ENCODE measurements at regions not wholly inside any gene's neighbourhood (a gene's known extent, or its start where the extent isn't known, plus 50 kb on each side); places are given as distances from the start of the nearest gene placed in this dataset.

DNA sequence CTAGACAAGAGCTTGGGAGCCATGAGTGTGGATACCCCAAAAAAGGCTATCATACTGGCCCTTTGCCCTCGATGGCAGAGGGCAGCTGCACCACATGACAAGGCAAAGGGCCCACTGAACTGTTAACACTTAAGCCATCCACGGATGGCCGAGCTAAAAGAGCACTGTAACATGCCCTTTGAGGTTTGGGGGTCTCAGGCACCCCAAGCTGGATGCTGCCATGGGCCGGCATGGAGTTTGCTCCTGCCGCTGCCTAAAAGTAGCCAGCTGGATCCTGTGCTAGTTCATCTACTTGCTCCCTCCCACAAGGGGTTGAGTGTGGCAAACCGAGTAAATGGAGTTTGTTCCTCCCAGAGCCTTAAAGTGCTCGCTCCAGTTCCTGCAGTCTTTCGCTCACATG lies 383.2 kb upstream of the LRRC4C start:
- no peaks in the 10 kb centered on the region for H3K36me3 Mint-ChIP-seq (ENCODE audit: low read depth)
- no peak for DNase-seq (ENCODE audit: low spot score)
- intact Hi-C loops (cut with micrococcal nuclease), result no loop called here

GRCh38 chr11:41845066-41845465 lies 385.6 kb upstream of the LRRC4C start:
- no peaks in the 10 kb centered on the region for H3K36me3 Mint-ChIP-seq (ENCODE audit: low read depth)
- no peak for DNase-seq (ENCODE audit: low spot score)
- intact Hi-C loops (cut with micrococcal nuclease), result no loop called here
- H3K27ac Mint-ChIP-seq, result no peak overlapping the region
- peaks cover 18% of the 10 kb centered on the region for H3K9me3 Mint-ChIP-seq
- H3K4me3 Mint-ChIP-seq, result no peak overlapping the region
- H3K4me1 Mint-ChIP-seq (ENCODE audit: low read depth), result no peaks in the 10 kb centered on the region
- H3K27me3 Mint-ChIP-seq (ENCODE audit: insufficient read depth), result no peaks in the 10 kb centered on the region

More for the DNA sequence above, 383.2 kb upstream of the LRRC4C start:
- H3K4me3 Mint-ChIP-seq, result no peak overlapping the region
- H3K27me3 Mint-ChIP-seq (ENCODE audit: insufficient read depth), result no peaks in the 10 kb centered on the region
- H3K27ac Mint-ChIP-seq, result no peak overlapping the region
- H3K9me3 Mint-ChIP-seq, result peaks cover 14% of the 10 kb centered on the region
- H3K4me1 Mint-ChIP-seq (ENCODE audit: low read depth), result no peaks in the 10 kb centered on the region

- H3K9me3 Mint-ChIP-seq, result peaks cover 20% of the 10 kb centered on the region
- no peak overlapping the region for H3K27ac Mint-ChIP-seq
- H3K36me3 Mint-ChIP-seq (ENCODE audit: low read depth), result no peaks in the 10 kb centered on the region
- no peaks in the 10 kb centered on the region for H3K27me3 Mint-ChIP-seq (ENCODE audit: insufficient read depth)
- intact Hi-C loops (cut with micrococcal nuclease), result no loop called here
- no peak overlapping the region for H3K4me3 Mint-ChIP-seq
- DNase-seq (ENCODE audit: low spot score), result no peak
- no peaks in the 10 kb centered on the region for H3K4me1 Mint-ChIP-seq (ENCODE audit: low read depth)
These were observed 388.9 kb upstream of the LRRC4C start for GRCh38 chr11:41848349-41848748.

GRCh38 chr11:41849250-41849649 lies 389.8 kb upstream of the LRRC4C start:
- Mint-ChIP-seq H3K9me3 (peaks cover 20% of the 10 kb centered on the region), H3K36me3 (ENCODE audit: low read depth) (no peaks in the 10 kb centered on the region), H3K27me3 (ENCODE audit: insufficient read depth) (no peaks in the 10 kb centered on the region), H3K4me1 (ENCODE audit: low read depth) (no peaks in the 10 kb centered on the region), H3K4me3 (no peak overlapping the region), H3K27ac (no peak overlapping the region)
- no peak for DNase-seq (ENCODE audit: low spot score)
- intact Hi-C loops (cut with micrococcal nuclease), result no loop called here

- no peak for DNase-seq (ENCODE audit: low spot score)
- H3K4me1 Mint-ChIP-seq (ENCODE audit: low read depth), result no peaks in the 10 kb centered on the region
- intact Hi-C loops (cut with micrococcal nuclease), result no loop called here
- no peaks in the 10 kb centered on the region for H3K27me3 Mint-ChIP-seq (ENCODE audit: insufficient read depth)
- no peaks in the 10 kb centered on the region for H3K36me3 Mint-ChIP-seq (ENCODE audit: low read depth)
- H3K4me3 Mint-ChIP-seq, result no peak overlapping the region
- no peak overlapping the region for H3K27ac Mint-ChIP-seq
- peaks cover 20% of the 10 kb centered on the region for H3K9me3 Mint-ChIP-seq
These were observed 392.3 kb upstream of the LRRC4C start for GRCh38 chr11:41851743-41852142.

DNA sequence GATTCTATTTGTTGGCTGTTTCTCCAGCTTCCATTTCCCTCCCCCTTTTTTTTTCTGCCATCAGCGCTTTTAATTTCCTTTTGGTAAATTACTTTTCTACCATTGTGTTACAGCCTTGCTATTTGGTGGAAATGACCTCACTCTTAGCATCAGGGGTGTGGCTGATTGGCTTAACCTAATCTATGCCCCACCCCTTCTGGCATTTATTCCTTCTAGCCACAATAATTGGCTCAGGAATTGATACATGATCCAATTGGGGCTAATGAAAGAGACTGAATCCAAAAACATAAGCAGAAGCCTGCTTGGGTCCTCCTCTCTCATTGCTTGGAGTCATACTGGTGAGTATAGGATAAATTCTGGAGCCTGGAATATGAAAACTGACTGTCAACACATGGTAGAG lies 402.4 kb upstream of the LRRC4C start:
- Mint-ChIP-seq H3K4me3 (no peak overlapping the region), H3K27me3 (ENCODE audit: insufficient read depth) (no peaks in the 10 kb centered on the region), H3K27ac (no peak overlapping the region), H3K9me3 (peaks cover 4% of the 10 kb centered on the region), H3K36me3 (ENCODE audit: low read depth) (no peaks in the 10 kb centered on the region), H3K4me1 (ENCODE audit: low read depth) (no peaks in the 10 kb centered on the region)
- intact Hi-C loops (cut with micrococcal nuclease), result no loop called here
- DNase-seq (ENCODE audit: low spot score), result no peak

- no peak for DNase-seq (ENCODE audit: low spot score)
- Mint-ChIP-seq H3K4me3 (no peak overlapping the region), H3K27me3 (ENCODE audit: insufficient read depth) (no peaks in the 10 kb centered on the region), H3K9me3 (peaks cover 5% of the 10 kb centered on the region), H3K4me1 (ENCODE audit: low read depth) (no peaks in the 10 kb centered on the region), H3K36me3 (ENCODE audit: low read depth) (no peaks in the 10 kb centered on the region), H3K27ac (no peak overlapping the region)
- intact Hi-C loops (cut with micrococcal nuclease), result no loop called here
These were observed 407.1 kb upstream of the LRRC4C start for GRCh38 chr11:41866525-41866924.

- Mint-ChIP-seq H3K4me1 (ENCODE audit: low read depth) (no peaks in the 10 kb centered on the region), H3K27ac (no peak overlapping the region), H3K9me3 (peaks cover 15% of the 10 kb centered on the region), H3K36me3 (ENCODE audit: low read depth) (no peaks in the 10 kb centered on the region), H3K27me3 (ENCODE audit: insufficient read depth) (no peaks in the 10 kb centered on the region), H3K4me3 (no peak overlapping the region)
- intact Hi-C loops (cut with micrococcal nuclease), result no loop called here
- DNase-seq (ENCODE audit: low spot score), result no peak
These were observed 409.2 kb upstream of the LRRC4C start for GRCh38 chr11:41868606-41869005.

GRCh38 chr11:41872426-41872825 lies 413.0 kb upstream of the LRRC4C start:
- Mint-ChIP-seq H3K4me3 (no peak overlapping the region), H3K4me1 (ENCODE audit: low read depth) (no peaks in the 10 kb centered on the region), H3K9me3 (peaks cover 13% of the 10 kb centered on the region), H3K27ac (no peak overlapping the region), H3K36me3 (ENCODE audit: low read depth) (no peaks in the 10 kb centered on the region), H3K27me3 (ENCODE audit: insufficient read depth) (no peaks in the 10 kb centered on the region)
- intact Hi-C loops (cut with micrococcal nuclease), result no loop called here
- no peak for DNase-seq (ENCODE audit: low spot score)

- Mint-ChIP-seq H3K9me3 (peaks cover 15% of the 10 kb centered on the region), H3K4me1 (ENCODE audit: low read depth) (no peaks in the 10 kb centered on the region), H3K27ac (no peak overlapping the region), H3K36me3 (ENCODE audit: low read depth) (no peaks in the 10 kb centered on the region), H3K4me3 (no peak overlapping the region), H3K27me3 (ENCODE audit: insufficient read depth) (no peaks in the 10 kb centered on the region)
- intact Hi-C loops (cut with micrococcal nuclease), result no loop called here
- no peak for DNase-seq (ENCODE audit: low spot score)
These were observed 413.4 kb upstream of the LRRC4C start for GRCh38 chr11:41872870-41873269.

DNA sequence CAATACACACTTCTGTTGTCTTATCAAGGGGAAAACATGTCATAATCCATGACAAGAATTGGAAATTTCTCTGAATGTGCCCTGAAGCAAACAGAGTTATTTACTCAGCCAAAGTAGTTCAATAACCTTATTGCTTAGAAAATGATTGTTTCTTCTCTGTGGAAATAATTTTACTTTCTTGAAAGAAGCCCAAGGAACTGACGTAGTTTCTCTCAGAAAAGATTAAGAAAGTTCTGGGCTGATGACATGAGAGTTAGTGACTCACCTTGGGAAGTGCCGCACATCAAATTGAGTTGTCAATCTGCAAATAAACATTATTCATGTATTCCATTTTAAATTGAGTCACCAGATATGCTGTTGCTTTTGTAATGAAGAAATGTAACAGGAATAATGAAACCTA lies 418.6 kb upstream of the LRRC4C start:
- Mint-ChIP-seq H3K9me3 (peaks cover 12% of the 10 kb centered on the region), H3K27me3 (ENCODE audit: insufficient read depth) (no peaks in the 10 kb centered on the region), H3K4me3 (no peak overlapping the region), H3K36me3 (ENCODE audit: low read depth) (no peaks in the 10 kb centered on the region), H3K27ac (no peak overlapping the region), H3K4me1 (ENCODE audit: low read depth) (no peaks in the 10 kb centered on the region)
- no peak for DNase-seq (ENCODE audit: low spot score)
- intact Hi-C loops (cut with micrococcal nuclease), result no loop called here

GRCh38 chr11:41879214-41879613 lies 419.8 kb upstream of the LRRC4C start:
- DNase-seq (ENCODE audit: low spot score), result no peak
- intact Hi-C loops (cut with micrococcal nuclease), result no loop called here
- Mint-ChIP-seq H3K27me3 (ENCODE audit: insufficient read depth) (no peaks in the 10 kb centered on the region), H3K27ac (no peak overlapping the region), H3K36me3 (ENCODE audit: low read depth) (no peaks in the 10 kb centered on the region), H3K4me3 (no peak overlapping the region), H3K9me3 (peaks cover 19% of the 10 kb centered on the region), H3K4me1 (ENCODE audit: low read depth) (no peaks in the 10 kb centered on the region)

DNA sequence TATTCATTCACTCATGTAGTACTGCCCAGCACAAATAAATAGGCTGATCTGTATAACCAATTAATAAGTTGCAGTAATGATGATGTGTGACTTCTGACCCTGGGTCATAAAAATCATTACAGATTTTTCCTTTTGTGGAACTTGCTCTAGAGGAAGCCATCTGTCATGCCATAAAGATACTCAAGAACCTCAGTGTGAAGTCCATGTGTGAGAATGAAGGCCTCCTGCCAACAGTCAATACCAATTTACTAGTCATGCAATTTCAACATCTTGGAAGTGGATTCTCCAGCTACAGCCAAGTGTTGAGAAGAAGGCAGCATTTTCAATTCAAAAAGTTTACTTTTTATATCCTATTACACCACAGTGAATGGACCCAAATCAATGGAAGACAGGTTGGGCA lies 435.6 kb upstream of the LRRC4C start:
- DNase-seq (ENCODE audit: low spot score), result no peak
- Mint-ChIP-seq H3K4me3 (no peak overlapping the region), H3K27me3 (ENCODE audit: insufficient read depth) (no peaks in the 10 kb centered on the region), H3K27ac (no peak overlapping the region), H3K9me3 (no peaks in the 10 kb centered on the region), H3K36me3 (ENCODE audit: low read depth) (no peaks in the 10 kb centered on the region), H3K4me1 (ENCODE audit: low read depth) (no peaks in the 10 kb centered on the region)
- intact Hi-C loops (cut with micrococcal nuclease), result no loop called here

DNA sequence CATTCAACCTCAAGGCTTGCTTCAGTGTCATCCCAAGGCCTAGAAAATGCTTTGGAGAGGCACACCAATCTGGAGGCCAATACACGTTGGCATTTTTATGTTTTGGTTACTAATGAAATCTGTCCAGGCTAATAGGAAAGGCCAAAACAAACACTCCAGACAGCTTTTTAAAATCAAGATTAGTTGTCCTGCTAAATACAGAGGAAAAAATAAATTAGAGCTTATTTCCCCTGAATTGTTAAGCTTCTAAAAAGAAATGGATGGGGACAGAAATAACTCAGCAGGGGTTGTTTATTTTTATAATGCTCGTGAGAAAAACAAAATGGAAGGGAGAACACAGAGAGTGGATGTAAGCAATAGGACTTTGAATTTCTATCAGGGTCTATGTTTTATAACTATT lies 438.5 kb upstream of the LRRC4C start:
- intact Hi-C loops (cut with micrococcal nuclease), result no loop called here
- Mint-ChIP-seq H3K9me3 (peaks cover 5% of the 10 kb centered on the region), H3K27me3 (ENCODE audit: insufficient read depth) (no peaks in the 10 kb centered on the region), H3K27ac (no peak overlapping the region), H3K4me1 (ENCODE audit: low read depth) (no peaks in the 10 kb centered on the region), H3K36me3 (ENCODE audit: low read depth) (no peaks in the 10 kb centered on the region), H3K4me3 (no peak overlapping the region)
- no peak for DNase-seq (ENCODE audit: low spot score)
